ENCODE measurements at regions not wholly inside any gene's neighbourhood (a gene's known extent, or its start where the extent isn't known, plus 50 kb on each side); places are given as distances from the start of the nearest gene placed in this dataset.

DNA sequence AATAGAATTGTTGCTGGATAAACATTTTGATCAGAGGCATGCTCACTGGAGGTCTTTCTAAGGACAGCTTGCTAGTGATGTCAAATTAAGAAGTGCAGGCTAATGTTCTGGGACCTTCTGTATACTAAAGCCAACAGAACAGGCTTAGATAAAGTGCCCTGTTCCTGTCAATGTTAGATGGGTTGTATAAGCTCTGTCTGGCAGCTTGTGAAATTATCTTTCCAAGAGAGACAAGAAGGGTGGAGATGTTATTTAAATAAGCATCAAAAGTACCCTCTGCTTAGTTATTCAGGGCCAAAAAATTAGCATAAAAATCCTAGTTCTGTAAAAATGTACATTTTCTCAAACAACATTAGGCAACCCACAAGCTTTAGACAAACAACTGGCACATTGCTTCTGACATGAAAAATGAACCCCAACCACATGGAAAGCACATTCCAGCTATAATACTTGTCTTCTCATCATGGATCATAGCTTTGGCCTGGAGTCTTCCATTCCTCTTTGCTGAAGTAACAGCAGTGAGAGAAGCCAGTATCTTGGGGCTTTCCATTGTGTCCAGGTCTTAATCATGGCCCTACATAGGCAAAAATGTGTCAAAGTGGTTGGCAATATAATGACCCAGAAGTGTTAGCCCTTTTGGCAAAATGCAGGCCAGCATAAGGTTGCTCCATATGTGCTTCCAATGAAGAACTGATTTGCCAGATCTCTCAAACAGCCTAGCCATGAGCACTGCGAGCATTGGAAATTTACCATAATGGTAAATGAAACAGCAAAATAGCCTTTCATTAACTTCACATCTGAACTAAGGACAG, 478.1 kb upstream of the ZNF804A start:
- TF ChIP-seq FOXM1 (IDR thresholded peaks at IDR 0.05; ENCODE audit: borderline replicate concordance, low read depth) (no peak), ZBTB7A (IDR thresholded peaks at IDR 0.05; ENCODE audit: low read depth) (no peak), YY1 (IDR thresholded peaks at IDR 0.05; ENCODE audit: low read depth) (no peak), RAD21 (IDR thresholded peaks at IDR 0.05; ENCODE audit: low read depth) (no peak), CREB1 (IDR thresholded peaks at IDR 0.05; ENCODE audit: low read depth) (no peak), EP300 (IDR thresholded peaks at IDR 0.05; ENCODE audit: borderline replicate concordance) (no peak), CEBPB (IDR thresholded peaks at IDR 0.05) (no peak), TAF1 (IDR thresholded peaks at IDR 0.05; ENCODE audit: low read depth) (no peak), NFIC (IDR thresholded peaks at IDR 0.05) (no peak), EGR1 (IDR thresholded peaks at IDR 0.05) (no peak), TEAD4 (IDR thresholded peaks at IDR 0.05) (no peak), TCF12 (IDR thresholded peaks at IDR 0.05; ENCODE audit: low read depth) (no peak)
- TF ChIP-seq, protein P1, sequence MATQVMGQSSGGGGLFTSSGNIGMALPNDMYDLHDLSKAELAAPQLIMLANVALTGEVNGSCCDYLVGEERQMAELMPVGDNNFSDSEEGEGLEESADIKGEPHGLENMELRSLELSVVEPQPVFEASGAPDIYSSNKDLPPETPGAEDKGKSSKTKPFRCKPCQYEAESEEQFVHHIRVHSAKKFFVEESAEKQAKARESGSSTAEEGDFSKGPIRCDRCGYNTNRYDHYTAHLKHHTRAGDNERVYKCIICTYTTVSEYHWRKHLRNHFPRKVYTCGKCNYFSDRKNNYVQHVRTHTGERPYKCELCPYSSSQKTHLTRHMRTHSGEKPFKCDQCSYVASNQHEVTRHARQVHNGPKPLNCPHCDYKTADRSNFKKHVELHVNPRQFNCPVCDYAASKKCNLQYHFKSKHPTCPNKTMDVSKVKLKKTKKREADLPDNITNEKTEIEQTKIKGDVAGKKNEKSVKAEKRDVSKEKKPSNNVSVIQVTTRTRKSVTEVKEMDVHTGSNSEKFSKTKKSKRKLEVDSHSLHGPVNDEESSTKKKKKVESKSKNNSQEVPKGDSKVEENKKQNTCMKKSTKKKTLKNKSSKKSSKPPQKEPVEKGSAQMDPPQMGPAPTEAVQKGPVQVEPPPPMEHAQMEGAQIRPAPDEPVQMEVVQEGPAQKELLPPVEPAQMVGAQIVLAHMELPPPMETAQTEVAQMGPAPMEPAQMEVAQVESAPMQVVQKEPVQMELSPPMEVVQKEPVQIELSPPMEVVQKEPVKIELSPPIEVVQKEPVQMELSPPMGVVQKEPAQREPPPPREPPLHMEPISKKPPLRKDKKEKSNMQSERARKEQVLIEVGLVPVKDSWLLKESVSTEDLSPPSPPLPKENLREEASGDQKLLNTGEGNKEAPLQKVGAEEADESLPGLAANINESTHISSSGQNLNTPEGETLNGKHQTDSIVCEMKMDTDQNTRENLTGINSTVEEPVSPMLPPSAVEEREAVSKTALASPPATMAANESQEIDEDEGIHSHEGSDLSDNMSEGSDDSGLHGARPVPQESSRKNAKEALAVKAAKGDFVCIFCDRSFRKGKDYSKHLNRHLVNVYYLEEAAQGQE (IDR thresholded peaks at IDR 0.05; ENCODE audit: low read depth), result no peak
- TF ChIP-seq, protein P2, sequence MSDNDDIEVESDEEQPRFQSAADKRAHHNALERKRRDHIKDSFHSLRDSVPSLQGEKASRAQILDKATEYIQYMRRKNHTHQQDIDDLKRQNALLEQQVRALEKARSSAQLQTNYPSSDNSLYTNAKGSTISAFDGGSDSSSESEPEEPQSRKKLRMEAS (IDR thresholded peaks at IDR 0.05), result no peak
- TF ChIP-seq, protein P3, sequence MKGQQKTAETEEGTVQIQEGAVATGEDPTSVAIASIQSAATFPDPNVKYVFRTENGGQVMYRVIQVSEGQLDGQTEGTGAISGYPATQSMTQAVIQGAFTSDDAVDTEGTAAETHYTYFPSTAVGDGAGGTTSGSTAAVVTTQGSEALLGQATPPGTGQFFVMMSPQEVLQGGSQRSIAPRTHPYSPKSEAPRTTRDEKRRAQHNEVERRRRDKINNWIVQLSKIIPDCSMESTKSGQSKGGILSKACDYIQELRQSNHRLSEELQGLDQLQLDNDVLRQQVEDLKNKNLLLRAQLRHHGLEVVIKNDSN (IDR thresholded peaks at IDR 0.05), result no peak

DNA sequence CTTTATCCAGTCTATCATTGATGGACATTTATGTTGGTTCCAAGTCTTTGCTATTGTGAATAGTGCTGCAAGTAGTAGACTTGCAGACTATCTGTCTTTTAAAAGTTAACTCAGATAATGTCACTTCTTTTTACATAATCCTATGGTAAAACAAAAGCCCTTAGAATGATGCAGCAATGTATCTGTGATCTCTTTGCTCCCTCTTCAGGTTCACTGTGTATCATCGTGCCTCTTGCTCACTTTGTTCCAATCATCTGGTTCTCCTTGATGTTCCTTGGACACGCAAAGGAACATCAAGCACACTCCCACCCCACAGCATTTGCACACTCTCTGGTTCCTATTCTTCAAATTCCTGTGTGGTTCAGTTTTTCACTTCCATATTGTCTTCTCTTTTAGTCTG, 472.5 kb upstream of the ZNF804A start:
- TF ChIP-seq YY1 (IDR thresholded peaks at IDR 0.05; ENCODE audit: low read depth), result no peak
- TF ChIP-seq FOXM1 (IDR thresholded peaks at IDR 0.05; ENCODE audit: borderline replicate concordance, low read depth), result no peak
- no peak for TF ChIP-seq TAF1 (IDR thresholded peaks at IDR 0.05; ENCODE audit: low read depth)
- TF ChIP-seq TCF12 (IDR thresholded peaks at IDR 0.05; ENCODE audit: low read depth), result no peak
- TF ChIP-seq, protein P1 (IDR thresholded peaks at IDR 0.05; ENCODE audit: low read depth), result no peak
- TF ChIP-seq EP300 (IDR thresholded peaks at IDR 0.05; ENCODE audit: borderline replicate concordance), result no peak
- no peak for TF ChIP-seq CREB1 (IDR thresholded peaks at IDR 0.05; ENCODE audit: low read depth)
- no peak for TF ChIP-seq NFIC (IDR thresholded peaks at IDR 0.05)
- TF ChIP-seq EGR1 (IDR thresholded peaks at IDR 0.05), result no peak
- TF ChIP-seq TEAD4 (IDR thresholded peaks at IDR 0.05), result no peak
- TF ChIP-seq CEBPB (IDR thresholded peaks at IDR 0.05), result no peak
- TF ChIP-seq, protein P3 (IDR thresholded peaks at IDR 0.05), result no peak
- no peak for TF ChIP-seq RAD21 (IDR thresholded peaks at IDR 0.05; ENCODE audit: low read depth)
- TF ChIP-seq, protein P2 (IDR thresholded peaks at IDR 0.05), result no peak
- TF ChIP-seq ZBTB7A (IDR thresholded peaks at IDR 0.05; ENCODE audit: low read depth), result no peak

DNA sequence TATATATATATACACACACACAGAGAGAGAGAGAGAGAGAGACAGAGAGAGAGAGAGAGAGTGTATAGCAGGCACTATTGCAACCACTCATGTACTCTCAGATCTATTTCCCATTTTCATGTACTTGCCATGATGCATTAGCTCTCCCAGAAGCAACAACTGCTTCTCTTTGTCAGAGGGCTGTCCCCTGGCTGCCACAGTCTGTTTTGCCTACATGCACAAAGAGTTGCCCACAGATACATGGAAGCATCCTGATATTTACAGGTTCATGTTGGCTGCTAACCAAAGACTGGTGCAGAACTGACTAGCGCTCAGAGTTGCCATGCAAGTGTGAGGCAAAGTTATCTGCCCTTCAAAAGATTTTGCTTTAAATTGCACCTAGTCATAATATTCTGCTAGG, 469.3 kb upstream of the ZNF804A start:
- TF ChIP-seq TEAD4 (IDR thresholded peaks at IDR 0.05), result no peak
- TF ChIP-seq RAD21 (IDR thresholded peaks at IDR 0.05; ENCODE audit: low read depth), result no peak
- TF ChIP-seq TAF1 (IDR thresholded peaks at IDR 0.05; ENCODE audit: low read depth), result no peak
- TF ChIP-seq, protein P3 (IDR thresholded peaks at IDR 0.05), result no peak
- TF ChIP-seq TCF12 (IDR thresholded peaks at IDR 0.05; ENCODE audit: low read depth), result no peak
- TF ChIP-seq CEBPB (IDR thresholded peaks at IDR 0.05), result no peak
- no peak for TF ChIP-seq CREB1 (IDR thresholded peaks at IDR 0.05; ENCODE audit: low read depth)
- no peak for TF ChIP-seq EP300 (IDR thresholded peaks at IDR 0.05; ENCODE audit: borderline replicate concordance)
- TF ChIP-seq NFIC (IDR thresholded peaks at IDR 0.05), result no peak
- TF ChIP-seq YY1 (IDR thresholded peaks at IDR 0.05; ENCODE audit: low read depth), result no peak
- TF ChIP-seq, protein P2 (IDR thresholded peaks at IDR 0.05), result no peak
- TF ChIP-seq FOXM1 (IDR thresholded peaks at IDR 0.05; ENCODE audit: borderline replicate concordance, low read depth), result no peak
- no peak for TF ChIP-seq EGR1 (IDR thresholded peaks at IDR 0.05)
- TF ChIP-seq, protein P1 (IDR thresholded peaks at IDR 0.05; ENCODE audit: low read depth), result no peak
